Activated T-cell treated with anti-CD3 and anti-CD28 coated beads, Interleukin-2, amount 50 U/mL, for 4 hours (primary cell): ENCODE measurements at regions not wholly inside any gene's neighbourhood (a gene's known extent, or its start where the extent isn't known, plus 50 kb on each side); places are given as distances from the start of the nearest gene placed in this dataset.

Experiments used
- ATAC-seq, 2 donors: fragments of 200-7000 bp; cut with Tn5 transposase; one replicate each; pipeline ENCODE4 v1.10.0; 2021
- DNase-seq: peaks from one replicate; pipeline ENCODE4 v3.0.0-alpha.2; 2020
- H3K27me3 Mint-ChIP-seq: one replicate; pipeline ENCODE4 v1.8.0; 2021; ENCODE audit warnings: low read depth, mixed read lengths
- H3K36me3 Mint-ChIP-seq: one replicate; pipeline ENCODE4 v1.8.0; 2022; ENCODE audit warnings: mixed read lengths; ENCODE audit not compliant: insufficient read depth
- H3K4me1 Mint-ChIP-seq: one replicate; pipeline ENCODE4 v1.8.0; 2021; ENCODE audit warnings: low read depth, mixed read lengths
- H3K4me3 Mint-ChIP-seq: one replicate; pipeline ENCODE4 v1.8.0; 2021; ENCODE audit warnings: mild to moderate bottlenecking, moderate library complexity, mixed read lengths
- H3K9me3 Mint-ChIP-seq: one replicate; pipeline ENCODE4 v1.8.0; 2021; ENCODE audit warnings: mixed read lengths

GRCh38 chr2:46239175-46239846, 57.9 kb upstream of the EPAS1 start:
- DNase-seq (no peak), ATAC-seq (peak; percentile 35 to 51)
- Mint-ChIP-seq H3K9me3 (peaks cover 4% of the 10 kb centered on the region), H3K36me3 (no peaks in the 10 kb centered on the region), H3K4me1 (peaks cover 43% of the 10 kb centered on the region), H3K4me3 (no peak overlapping the region), H3K27me3 (no peaks in the 10 kb centered on the region)

DNA sequence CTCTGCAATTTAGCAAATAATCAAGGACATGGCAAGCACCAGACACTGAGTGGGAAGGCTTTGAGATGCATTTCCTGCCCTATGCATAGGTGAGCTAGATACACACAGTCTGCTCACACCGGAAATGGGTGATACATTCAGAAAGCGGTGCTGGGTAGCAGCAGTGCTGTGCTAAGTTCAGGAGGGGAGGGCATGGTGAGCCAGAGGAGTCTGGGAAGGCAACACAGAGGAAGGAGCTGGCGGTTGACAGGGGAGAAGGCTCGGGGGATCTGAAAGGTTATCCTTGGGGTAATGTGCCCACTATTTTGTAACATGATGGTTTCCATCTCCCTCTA, 57.4 kb upstream of the EPAS1 start:
- Mint-ChIP-seq H3K9me3 (peaks cover 4% of the 10 kb centered on the region), H3K4me3 (no peak overlapping the region), H3K4me1 (peaks cover 43% of the 10 kb centered on the region), H3K27me3 (no peaks in the 10 kb centered on the region), H3K36me3 (no peaks in the 10 kb centered on the region)
- ATAC-seq (peak; percentile 96), DNase-seq (peak; percentile 55)

DNA sequence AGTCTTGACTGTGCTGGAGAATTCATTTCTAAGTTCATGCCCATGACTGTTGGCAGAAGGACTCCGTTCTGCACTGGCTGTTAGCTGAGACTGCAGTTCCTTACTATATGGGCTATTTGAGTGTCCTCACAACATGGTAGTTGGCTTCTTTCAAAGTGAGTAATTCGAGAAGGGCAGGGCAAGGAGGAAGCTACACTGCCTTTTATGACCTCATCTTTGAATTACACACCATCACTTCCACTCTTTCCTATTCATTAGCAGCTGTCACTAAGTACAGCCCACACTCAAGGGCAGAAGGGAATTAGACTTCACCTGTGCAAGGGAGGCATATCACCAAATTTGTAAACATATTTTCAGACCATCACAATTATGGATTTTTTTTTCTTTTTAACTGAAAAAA, 55.9 kb upstream of the EPAS1 start:
- Mint-ChIP-seq H3K9me3 (peaks cover 4% of the 10 kb centered on the region), H3K4me1 (peaks cover 42% of the 10 kb centered on the region), H3K4me3 (no peak overlapping the region), H3K36me3 (no peaks in the 10 kb centered on the region), H3K27me3 (no peaks in the 10 kb centered on the region)
- no peak for ATAC-seq
- DNase-seq: no peak

GRCh38 chr2:46245869-46246268, 51.3 kb upstream of the EPAS1 start:
- H3K4me3 Mint-ChIP-seq: no peak overlapping the region
- ATAC-seq (no peak), DNase-seq (no peak)
- no peaks in the 10 kb centered on the region for H3K9me3 Mint-ChIP-seq
- no peaks in the 10 kb centered on the region for H3K27me3 Mint-ChIP-seq
- peaks cover 7% of the 10 kb centered on the region for H3K4me1 Mint-ChIP-seq
- H3K36me3 Mint-ChIP-seq: no peaks in the 10 kb centered on the region

GRCh38 chr2:46246790-46247189, 50.4 kb upstream of the EPAS1 start:
- no peak for DNase-seq
- no peak for ATAC-seq
- no peaks in the 10 kb centered on the region for H3K36me3 Mint-ChIP-seq
- no peaks in the 10 kb centered on the region for H3K27me3 Mint-ChIP-seq
- H3K4me3 Mint-ChIP-seq: no peak overlapping the region
- H3K4me1 Mint-ChIP-seq: no peaks in the 10 kb centered on the region
- no peaks in the 10 kb centered on the region for H3K9me3 Mint-ChIP-seq
